Neural cell (in vitro differentiated cells): ENCODE measurements at regions not wholly inside any gene's neighbourhood (a gene's known extent, or its start where the extent isn't known, plus 50 kb on each side); places are given as distances from the start of the nearest gene placed in this dataset.

ENCODE experiments used
- H2AFZ ChIP-seq: fragments of 200-600, 300-800 bp; sonication (generic), shearing (Covaris generic); 2 replicates; pipeline ENCODE4 v1.6.0; 2014; ENCODE audit warnings: low read depth, mild to moderate bottlenecking, antibody characterized with exemption, low read length, moderate library complexity
- H3F3A ChIP-seq: fragments of 200-600 bp; shearing (Covaris generic); 2 replicates; pipeline ENCODE4 v1.6.1; 2016; ENCODE audit warnings: mild to moderate bottlenecking, moderate library complexity, mixed read lengths, antibody characterized with exemption, low read length; ENCODE audit not compliant: insufficient read depth, poor library complexity, severe bottlenecking
- H3K27ac ChIP-seq: fragments of 200-600, 300-800 bp; sonication (generic), shearing (Covaris generic); 2 replicates; pipeline ENCODE4 v1.5.1; 2014; ENCODE audit warnings: mild to moderate bottlenecking, low read length, moderate library complexity
- H3K27me3 ChIP-seq: fragments of 300-800, 200-600 bp; sonication (generic), shearing (Covaris generic); 2 replicates; pipeline ENCODE4 v1.6.0; 2014; ENCODE audit warnings: mild to moderate bottlenecking, low read depth, low read length, moderate library complexity; ENCODE audit not compliant: insufficient read depth
- H3K36me3 ChIP-seq: fragments of 300-800, 200-600 bp; sonication (generic), shearing (Covaris generic); 2 replicates; pipeline ENCODE4 v1.5.1; 2014; ENCODE audit warnings: mild to moderate bottlenecking, antibody characterized with exemption, low read length, moderate library complexity; ENCODE audit not compliant: insufficient read depth
- H3K4me2 ChIP-seq: fragments of 300-800, 200-600 bp; sonication (generic), shearing (Covaris generic); 2 replicates; pipeline ENCODE4 v1.6.0; 2014; ENCODE audit warnings: mild to moderate bottlenecking, low read length
- H3K4me3 ChIP-seq: fragments of 300-800, 200-600 bp; sonication (generic), shearing (Covaris generic); 2 replicates; pipeline ENCODE4 v1.5.1; 2014; ENCODE audit warnings: mild to moderate bottlenecking, low read length, moderate library complexity
- H3K79me2 ChIP-seq: fragments of 200-600 bp; shearing (Covaris generic); replicated peaks from 2 replicates; pipeline ENCODE4 v1.6.0; 2014; ENCODE audit warnings: mild to moderate bottlenecking, low read length, moderate library complexity; ENCODE audit not compliant: insufficient read depth
- H3K9ac ChIP-seq: fragments of 300-800, 200-600 bp; sonication (generic), shearing (Covaris generic); 2 replicates; pipeline ENCODE4 v1.6.1; 2016; ENCODE audit warnings: mild to moderate bottlenecking, low read length, mixed read lengths
- H3K9me2 ChIP-seq: fragments of 200-600 bp; shearing (Covaris generic); 2 replicates; pipeline ENCODE4 v1.6.1; 2016; ENCODE audit warnings: mild to moderate bottlenecking, low read length, mixed read lengths; ENCODE audit not compliant: insufficient read depth
- H3K9me3 ChIP-seq: fragments of 200-600, 300-800 bp; sonication (generic), shearing (Covaris generic); 2 replicates; pipeline ENCODE4 v1.6.1; 2016; ENCODE audit warnings: mild to moderate bottlenecking, mixed run types, low read length, moderate library complexity, mixed read lengths
- H4K20me1 ChIP-seq: fragments of 200-600 bp; shearing (Covaris generic); 2 replicates; pipeline ENCODE4 v1.6.1; 2016; ENCODE audit warnings: mild to moderate bottlenecking, mixed run types; ENCODE audit not compliant: insufficient read depth
- EP300 ChIP-seq: fragments of 450-650 bp; conservative IDR thresholded peaks from 2 replicates; pipeline ENCODE4 v1.6.1; 2014; ENCODE audit warnings: antibody characterized with exemption, mild to moderate bottlenecking, moderate library complexity; ENCODE audit not compliant: poor library complexity, severe bottlenecking
- EZH2 ChIP-seq: fragments of 200-600, 300-800 bp; shearing (Covaris generic), sonication (generic); IDR thresholded peaks from 2 replicates; pipeline ENCODE4 v1.6.1; 2014; ENCODE audit warnings: antibody characterized with exemption, low read length, borderline replicate concordance, mild to moderate bottlenecking; ENCODE audit not compliant: insufficient read depth, poor library complexity, severe bottlenecking
- MXI1 ChIP-seq: fragments of 450-650 bp; conservative IDR thresholded peaks from 2 replicates; pipeline ENCODE4 v1.6.1; 2014; ENCODE audit warnings: antibody characterized with exemption, mild to moderate bottlenecking; ENCODE audit not compliant: poor library complexity, severe bottlenecking
- POLR2AphosphoS5 ChIP-seq: IDR thresholded peaks from 2 replicates; pipeline ENCODE4 v1.6.1; 2012
- RAD21 ChIP-seq: fragments of 450-650 bp; conservative IDR thresholded peaks from 2 replicates; pipeline ENCODE4 v1.6.1; 2014; ENCODE audit warnings: antibody characterized with exemption, mild to moderate bottlenecking, moderate library complexity
- SMC3 ChIP-seq: fragments of 450-650 bp; conservative IDR thresholded peaks from 2 replicates; pipeline ENCODE4 v1.6.1; 2014; ENCODE audit warnings: antibody characterized with exemption, mild to moderate bottlenecking, moderate library complexity; ENCODE audit not compliant: poor library complexity
- TAF1 ChIP-seq: IDR thresholded peaks from 2 replicates; pipeline ENCODE4 v1.6.1; 2012; ENCODE audit warnings: low read depth
- TF ChIP-seq, protein P1 (sequence below): fragments of 450-650 bp; IDR thresholded peaks from 2 replicates; pipeline ENCODE4 v1.5.1; 2014; ENCODE audit warnings: antibody characterized with exemption, mild to moderate bottlenecking, moderate library complexity; ENCODE audit not compliant: poor library complexity, severe bottlenecking
- TF ChIP-seq, protein P2 (sequence below): IDR thresholded peaks from 2 replicates; pipeline ENCODE4 v1.6.1; 2012; ENCODE audit warnings: borderline replicate concordance

DNA sequence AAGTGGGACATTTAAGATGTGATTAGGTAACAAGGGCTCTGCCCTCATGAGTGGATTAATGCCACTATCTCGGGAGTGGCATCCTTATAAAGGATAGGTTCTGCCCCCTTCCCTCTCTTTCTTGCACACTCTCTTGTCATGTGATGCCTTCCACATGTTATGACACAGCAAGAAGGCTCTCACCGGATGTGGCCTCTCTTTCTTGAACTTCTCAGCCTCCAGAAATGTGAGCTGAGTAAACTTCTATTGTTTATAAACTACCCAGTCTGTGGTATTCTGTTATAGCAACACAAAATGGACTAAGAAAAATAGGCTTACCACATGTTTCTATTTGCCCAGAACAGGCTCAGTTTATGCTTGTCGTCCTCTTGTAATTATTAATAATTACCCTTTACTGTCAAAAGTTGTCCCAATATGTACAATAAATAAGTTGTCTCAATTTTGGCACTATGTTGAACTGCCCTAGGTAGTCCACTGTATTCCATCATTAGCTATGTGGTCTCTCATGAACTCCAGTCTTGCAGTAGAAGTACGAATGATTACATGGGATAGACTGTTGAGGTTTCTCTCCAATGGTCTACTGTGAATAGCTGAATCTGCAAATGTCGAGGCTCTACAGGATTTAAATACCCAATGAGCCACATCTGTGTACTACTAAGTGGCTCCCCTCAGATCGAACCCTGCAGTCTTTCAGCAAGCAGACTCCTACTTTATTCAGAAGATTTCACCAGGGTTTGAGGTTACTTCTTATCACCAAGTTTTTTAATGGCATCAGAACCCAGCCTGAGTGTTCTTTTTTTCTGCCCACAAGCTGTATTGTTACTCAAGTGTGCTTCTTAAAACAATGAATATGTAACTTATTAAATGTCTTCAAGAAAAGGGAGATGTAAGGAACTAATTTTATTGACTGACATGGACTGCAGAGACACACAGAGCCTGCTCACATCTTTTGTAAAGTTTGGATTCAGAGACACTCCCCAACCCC, 102.0 kb upstream of the LEF1 start:
- Histone ChIP-seq H3K27me3 (no peaks in the 10 kb centered on the region), H3F3A (no peaks in the 10 kb centered on the region), H3K9ac (no peak overlapping the region), H3K4me2 (no peak overlapping the region), H3K36me3 (no peaks in the 10 kb centered on the region), H3K27ac (no peak overlapping the region), H2AFZ (no peak overlapping the region), H3K4me3 (no peak overlapping the region), H3K9me3 (no peaks in the 10 kb centered on the region), H3K9me2 (no peaks in the 10 kb centered on the region), H3K79me2 (no peaks in the 10 kb centered on the region), H4K20me1 (no peaks in the 10 kb centered on the region)
- TF ChIP-seq TAF1 (no peak), EP300 (no peak), POLR2AphosphoS5 (no peak), MXI1 (no peak), SMC3 (no peak)

DNA sequence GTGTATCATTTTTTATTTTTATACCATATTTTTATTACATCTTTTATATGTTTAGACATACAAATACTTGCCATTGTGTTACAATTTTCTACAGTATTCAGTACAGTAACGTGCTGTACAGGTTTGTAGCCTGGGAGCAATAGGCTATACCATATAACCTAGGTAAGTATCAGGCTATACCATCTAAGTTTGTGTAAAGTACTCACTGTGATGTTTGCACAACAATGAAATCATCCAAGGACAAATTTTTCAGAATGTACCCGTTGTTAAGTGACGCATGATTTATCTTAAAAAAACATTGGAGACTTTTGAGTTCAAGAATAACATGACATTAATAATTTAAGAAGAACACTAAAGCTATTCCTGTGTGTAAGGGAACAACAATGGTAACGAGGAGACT, 96.0 kb upstream of the LEF1 start:
- no peak overlapping the region for H3K4me3 ChIP-seq
- no peaks in the 10 kb centered on the region for H3K36me3 ChIP-seq
- H3K27me3 ChIP-seq = no peaks in the 10 kb centered on the region
- no peak overlapping the region for H3K4me2 ChIP-seq
- no peaks in the 10 kb centered on the region for H3F3A ChIP-seq
- H3K9ac ChIP-seq = no peak overlapping the region
- TF ChIP-seq, protein P1, sequence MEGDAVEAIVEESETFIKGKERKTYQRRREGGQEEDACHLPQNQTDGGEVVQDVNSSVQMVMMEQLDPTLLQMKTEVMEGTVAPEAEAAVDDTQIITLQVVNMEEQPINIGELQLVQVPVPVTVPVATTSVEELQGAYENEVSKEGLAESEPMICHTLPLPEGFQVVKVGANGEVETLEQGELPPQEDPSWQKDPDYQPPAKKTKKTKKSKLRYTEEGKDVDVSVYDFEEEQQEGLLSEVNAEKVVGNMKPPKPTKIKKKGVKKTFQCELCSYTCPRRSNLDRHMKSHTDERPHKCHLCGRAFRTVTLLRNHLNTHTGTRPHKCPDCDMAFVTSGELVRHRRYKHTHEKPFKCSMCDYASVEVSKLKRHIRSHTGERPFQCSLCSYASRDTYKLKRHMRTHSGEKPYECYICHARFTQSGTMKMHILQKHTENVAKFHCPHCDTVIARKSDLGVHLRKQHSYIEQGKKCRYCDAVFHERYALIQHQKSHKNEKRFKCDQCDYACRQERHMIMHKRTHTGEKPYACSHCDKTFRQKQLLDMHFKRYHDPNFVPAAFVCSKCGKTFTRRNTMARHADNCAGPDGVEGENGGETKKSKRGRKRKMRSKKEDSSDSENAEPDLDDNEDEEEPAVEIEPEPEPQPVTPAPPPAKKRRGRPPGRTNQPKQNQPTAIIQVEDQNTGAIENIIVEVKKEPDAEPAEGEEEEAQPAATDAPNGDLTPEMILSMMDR = no peak
- TF ChIP-seq POLR2AphosphoS5 (no peak), EP300 (no peak), EZH2 (no peak), MXI1 (no peak), TAF1 (no peak), RAD21 (no peak), SMC3 (no peak)
- TF ChIP-seq, protein P2, sequence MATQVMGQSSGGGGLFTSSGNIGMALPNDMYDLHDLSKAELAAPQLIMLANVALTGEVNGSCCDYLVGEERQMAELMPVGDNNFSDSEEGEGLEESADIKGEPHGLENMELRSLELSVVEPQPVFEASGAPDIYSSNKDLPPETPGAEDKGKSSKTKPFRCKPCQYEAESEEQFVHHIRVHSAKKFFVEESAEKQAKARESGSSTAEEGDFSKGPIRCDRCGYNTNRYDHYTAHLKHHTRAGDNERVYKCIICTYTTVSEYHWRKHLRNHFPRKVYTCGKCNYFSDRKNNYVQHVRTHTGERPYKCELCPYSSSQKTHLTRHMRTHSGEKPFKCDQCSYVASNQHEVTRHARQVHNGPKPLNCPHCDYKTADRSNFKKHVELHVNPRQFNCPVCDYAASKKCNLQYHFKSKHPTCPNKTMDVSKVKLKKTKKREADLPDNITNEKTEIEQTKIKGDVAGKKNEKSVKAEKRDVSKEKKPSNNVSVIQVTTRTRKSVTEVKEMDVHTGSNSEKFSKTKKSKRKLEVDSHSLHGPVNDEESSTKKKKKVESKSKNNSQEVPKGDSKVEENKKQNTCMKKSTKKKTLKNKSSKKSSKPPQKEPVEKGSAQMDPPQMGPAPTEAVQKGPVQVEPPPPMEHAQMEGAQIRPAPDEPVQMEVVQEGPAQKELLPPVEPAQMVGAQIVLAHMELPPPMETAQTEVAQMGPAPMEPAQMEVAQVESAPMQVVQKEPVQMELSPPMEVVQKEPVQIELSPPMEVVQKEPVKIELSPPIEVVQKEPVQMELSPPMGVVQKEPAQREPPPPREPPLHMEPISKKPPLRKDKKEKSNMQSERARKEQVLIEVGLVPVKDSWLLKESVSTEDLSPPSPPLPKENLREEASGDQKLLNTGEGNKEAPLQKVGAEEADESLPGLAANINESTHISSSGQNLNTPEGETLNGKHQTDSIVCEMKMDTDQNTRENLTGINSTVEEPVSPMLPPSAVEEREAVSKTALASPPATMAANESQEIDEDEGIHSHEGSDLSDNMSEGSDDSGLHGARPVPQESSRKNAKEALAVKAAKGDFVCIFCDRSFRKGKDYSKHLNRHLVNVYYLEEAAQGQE = no peak
- H4K20me1 ChIP-seq = no peaks in the 10 kb centered on the region
- H3K27ac ChIP-seq = no peak overlapping the region
- no peaks in the 10 kb centered on the region for H3K9me2 ChIP-seq
- no peak overlapping the region for H2AFZ ChIP-seq
- H3K79me2 ChIP-seq = no peaks in the 10 kb centered on the region
- H3K9me3 ChIP-seq = no peaks in the 10 kb centered on the region
